Body of pancreas (tissue), 4 donors: ENCODE measurements at regions not wholly inside any gene's neighbourhood (a gene's known extent, or its start where the extent isn't known, plus 50 kb on each side); places are given as distances from the start of the nearest gene placed in this dataset.

Source experiments
- POLR2A ChIP-seq, 3 donors: fragments of 450-650 bp; IDR thresholded peaks; one replicate each; pipeline ENCODE4 v1.6.1; 2016; ENCODE audit warnings: antibody characterized with exemption in 3 of 3, mild to moderate bottlenecking in 2 of 3
- TF ChIP-seq, protein P1 (sequence below), 7 experiments: fragments of 450-650 bp in 4 of 7; fragments of 200-600 bp in 3 of 7; sonication (generic) in 3 of 7; IDR thresholded peaks; one replicate each; pipeline ENCODE4 v1.5.1; 2016 to 2019; ENCODE audit warnings: antibody characterized with exemption in 7 of 7

DNA sequence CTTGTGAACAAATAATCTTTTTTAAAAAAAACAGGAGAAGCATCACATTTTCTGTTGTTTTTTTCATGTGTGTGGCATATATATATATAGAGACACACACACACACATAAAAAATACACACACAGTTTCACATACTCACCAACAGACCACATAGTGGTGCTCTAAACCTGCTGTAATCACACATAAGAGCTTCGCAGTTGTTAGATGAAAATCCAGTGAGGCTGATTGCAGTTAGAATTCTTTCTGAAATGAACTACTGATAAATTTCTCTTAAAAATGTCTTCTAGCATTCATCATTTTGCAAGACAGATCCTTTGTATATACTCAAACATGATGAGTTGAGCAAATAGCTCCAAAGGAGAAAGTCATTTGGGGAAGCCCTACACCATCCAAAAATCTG lies 434.3 kb upstream of the STXBP6 start:
- TF ChIP-seq, protein P1, sequence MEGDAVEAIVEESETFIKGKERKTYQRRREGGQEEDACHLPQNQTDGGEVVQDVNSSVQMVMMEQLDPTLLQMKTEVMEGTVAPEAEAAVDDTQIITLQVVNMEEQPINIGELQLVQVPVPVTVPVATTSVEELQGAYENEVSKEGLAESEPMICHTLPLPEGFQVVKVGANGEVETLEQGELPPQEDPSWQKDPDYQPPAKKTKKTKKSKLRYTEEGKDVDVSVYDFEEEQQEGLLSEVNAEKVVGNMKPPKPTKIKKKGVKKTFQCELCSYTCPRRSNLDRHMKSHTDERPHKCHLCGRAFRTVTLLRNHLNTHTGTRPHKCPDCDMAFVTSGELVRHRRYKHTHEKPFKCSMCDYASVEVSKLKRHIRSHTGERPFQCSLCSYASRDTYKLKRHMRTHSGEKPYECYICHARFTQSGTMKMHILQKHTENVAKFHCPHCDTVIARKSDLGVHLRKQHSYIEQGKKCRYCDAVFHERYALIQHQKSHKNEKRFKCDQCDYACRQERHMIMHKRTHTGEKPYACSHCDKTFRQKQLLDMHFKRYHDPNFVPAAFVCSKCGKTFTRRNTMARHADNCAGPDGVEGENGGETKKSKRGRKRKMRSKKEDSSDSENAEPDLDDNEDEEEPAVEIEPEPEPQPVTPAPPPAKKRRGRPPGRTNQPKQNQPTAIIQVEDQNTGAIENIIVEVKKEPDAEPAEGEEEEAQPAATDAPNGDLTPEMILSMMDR (IDR thresholded peaks at IDR 0.05) = no peak
- no peak for TF ChIP-seq POLR2A (IDR thresholded peaks at IDR 0.05)
